ENCODE measurements at regions not wholly inside any gene's neighbourhood (a gene's known extent, or its start where the extent isn't known, plus 50 kb on each side); places are given as distances from the start of the nearest gene placed in this dataset.
"Not testable (repeated sequence)": the region's sequence is repeated elsewhere in the genome, so short reads cannot be mapped to it uniquely, and the experiment has no call there.

DNA sequence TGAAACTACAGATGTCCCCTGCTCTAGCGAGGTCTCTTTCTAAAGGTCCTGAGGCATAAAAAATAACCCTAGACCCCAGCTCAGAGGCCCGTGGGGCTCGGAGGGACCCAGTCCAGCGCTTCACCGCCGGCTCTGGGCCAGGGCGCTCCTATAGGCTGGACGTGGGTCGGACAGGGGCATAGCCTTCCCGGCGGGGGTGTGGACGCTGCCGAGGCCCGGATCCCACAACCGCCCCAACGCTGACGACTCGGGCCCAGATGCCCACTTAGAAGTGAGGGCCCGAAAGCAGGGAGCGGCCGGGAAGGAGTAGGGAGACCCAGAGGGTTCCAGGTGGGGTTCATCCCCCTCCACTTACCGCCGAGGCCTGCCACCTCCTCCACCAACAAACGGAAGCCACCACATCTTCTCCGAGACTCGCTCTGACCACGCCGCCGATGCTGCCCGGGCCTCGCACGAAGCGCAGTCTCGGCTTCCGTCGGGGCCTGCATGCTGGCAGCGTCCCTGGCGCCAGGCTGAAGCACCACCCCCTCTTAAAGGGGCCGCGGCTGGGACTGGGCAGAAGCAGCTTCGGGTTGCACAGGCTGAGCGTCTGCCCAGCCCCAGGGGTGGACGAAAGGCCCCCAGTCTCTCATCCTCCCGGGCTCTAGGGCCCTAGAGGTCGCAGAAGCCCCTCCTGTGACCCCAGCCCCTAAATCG lies 179.0 kb upstream of the TPTE start:
- not testable (repeated sequence) for H3K4me1 Mint-ChIP-seq; H2AFZ ChIP-seq; H3K27ac Mint-ChIP-seq; H3K27ac ChIP-seq (ENCODE audit: low read depth); H3K79me2 ChIP-seq (replicated peaks; ENCODE audit: insufficient read depth); H3K27me3 Mint-ChIP-seq (ENCODE audit: insufficient read depth, low read depth, poor library complexity); H3K4me2 ChIP-seq; H3F3A ChIP-seq (replicated peaks; ENCODE audit: low read depth); H3K27me3 ChIP-seq (ENCODE audit: insufficient read depth); H3K4me1 ChIP-seq (ENCODE audit: insufficient read depth); DNase-seq (ENCODE audit: low spot score); H4K20me1 ChIP-seq (replicated peaks; ENCODE audit: insufficient read depth); H3K4me3 ChIP-seq; H3K4me3 Mint-ChIP-seq; H3K9me2 ChIP-seq (ENCODE audit: insufficient read depth)
- peak; percentile 72 for ATAC-seq
- peaks cover 25% of the 10 kb centered on the region for H3K36me3 ChIP-seq (ENCODE audit: insufficient read depth)
- Mint-ChIP-seq H3K36me3 (ENCODE audit: low read depth) (peaks cover 66% of the 10 kb centered on the region), H3K9me3 (peaks cover 90% of the 10 kb centered on the region)

DNA sequence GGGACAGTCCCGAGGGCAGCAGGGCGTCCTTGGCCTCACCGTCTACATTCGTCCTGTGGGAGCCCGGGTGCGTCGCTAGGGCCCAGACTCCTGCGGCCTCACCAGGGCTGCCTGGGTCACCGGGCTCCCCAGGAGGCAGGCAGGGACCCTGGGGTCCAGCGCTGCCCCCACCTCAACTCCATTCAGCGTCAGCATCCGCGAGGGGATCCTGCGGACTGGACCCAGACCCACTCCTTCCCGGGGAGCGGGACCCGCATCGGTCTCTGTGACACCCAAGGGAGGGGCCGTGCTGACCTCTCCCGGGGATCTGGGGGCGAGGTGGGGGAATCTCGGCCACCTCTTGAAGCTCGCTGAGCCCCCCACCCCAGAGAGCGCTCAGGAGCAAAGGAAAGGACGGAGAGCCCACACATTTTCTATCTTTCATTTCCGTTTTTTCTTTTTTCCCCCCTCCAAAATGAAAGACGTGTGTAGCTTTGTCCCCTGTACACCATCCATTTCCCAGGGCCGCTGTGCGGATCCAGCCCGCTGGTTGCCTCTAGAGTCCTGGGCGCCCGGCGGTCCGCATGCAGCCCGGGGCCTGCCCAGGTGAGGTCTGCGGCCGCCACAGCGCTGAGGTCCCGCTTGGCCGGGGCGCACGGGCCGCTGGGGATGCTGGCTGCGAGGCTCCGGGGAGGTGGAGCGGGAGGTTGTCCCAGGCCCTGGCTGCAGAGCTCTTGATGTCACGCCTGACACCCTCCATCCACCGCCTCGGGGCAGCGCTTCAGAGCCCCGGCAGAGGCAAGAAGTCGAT lies 178.0 kb upstream of the TPTE start:
- H3K27me3 ChIP-seq (ENCODE audit: insufficient read depth), result not testable (repeated sequence)
- peaks cover 90% of the 10 kb centered on the region for H3K9me3 Mint-ChIP-seq

DNA sequence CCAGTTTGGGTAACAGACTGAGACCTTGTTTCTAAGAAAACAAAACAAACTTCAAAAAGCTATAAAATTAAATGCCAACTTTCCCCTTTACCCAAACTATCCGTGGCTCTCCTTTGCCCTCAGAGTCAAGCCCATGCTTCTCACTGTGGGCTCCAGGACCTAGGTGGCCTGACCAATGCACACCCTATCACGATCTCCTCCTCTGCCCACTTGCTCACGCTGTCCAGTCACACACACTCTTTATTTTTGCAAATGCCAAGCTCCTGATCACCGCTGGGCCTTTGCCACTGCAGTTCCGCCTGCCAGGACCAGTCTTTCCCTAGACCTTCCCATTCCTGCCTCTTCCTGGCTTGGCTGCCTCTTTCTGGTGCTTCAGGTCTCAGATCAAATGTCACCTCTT lies 177.1 kb upstream of the TPTE start:
- not testable (repeated sequence) for H4K20me1 ChIP-seq (replicated peaks; ENCODE audit: insufficient read depth); H3K27ac ChIP-seq (ENCODE audit: low read depth); ATAC-seq; H3K79me2 ChIP-seq (replicated peaks; ENCODE audit: insufficient read depth); H3K4me2 ChIP-seq; H3K4me1 Mint-ChIP-seq; H2AFZ ChIP-seq; DNase-seq (ENCODE audit: low spot score); H3K4me3 Mint-ChIP-seq; H3K4me3 ChIP-seq; H3K27me3 ChIP-seq (ENCODE audit: insufficient read depth); H3K27ac Mint-ChIP-seq; H3F3A ChIP-seq (replicated peaks; ENCODE audit: low read depth); H3K4me1 ChIP-seq (ENCODE audit: insufficient read depth); H3K9me2 ChIP-seq (ENCODE audit: insufficient read depth)
- Mint-ChIP-seq H3K36me3 (ENCODE audit: low read depth) (peaks cover 67% of the 10 kb centered on the region), H3K9me3 (peaks cover 90% of the 10 kb centered on the region), H3K27me3 (ENCODE audit: insufficient read depth, low read depth, poor library complexity) (peaks cover 14% of the 10 kb centered on the region)
- H3K36me3 ChIP-seq (ENCODE audit: insufficient read depth), result peaks cover 23% of the 10 kb centered on the region

More for the DNA sequence above, 178.0 kb upstream of the TPTE start:
- ATAC-seq; H3K79me2 ChIP-seq (replicated peaks; ENCODE audit: insufficient read depth); H3F3A ChIP-seq (replicated peaks; ENCODE audit: low read depth); H3K4me1 Mint-ChIP-seq; H3K4me2 ChIP-seq; H4K20me1 ChIP-seq (replicated peaks; ENCODE audit: insufficient read depth); H3K4me3 Mint-ChIP-seq; H3K27ac ChIP-seq (ENCODE audit: low read depth); H3K4me1 ChIP-seq (ENCODE audit: insufficient read depth); H2AFZ ChIP-seq; H3K9me2 ChIP-seq (ENCODE audit: insufficient read depth); H3K4me3 ChIP-seq; H3K27ac Mint-ChIP-seq; DNase-seq (ENCODE audit: low spot score): not testable (repeated sequence)
- H3K36me3 ChIP-seq (ENCODE audit: insufficient read depth), result peaks cover 23% of the 10 kb centered on the region
- Mint-ChIP-seq H3K27me3 (ENCODE audit: insufficient read depth, low read depth, poor library complexity) (peaks cover 14% of the 10 kb centered on the region), H3K36me3 (ENCODE audit: low read depth) (peaks cover 66% of the 10 kb centered on the region)

DNA sequence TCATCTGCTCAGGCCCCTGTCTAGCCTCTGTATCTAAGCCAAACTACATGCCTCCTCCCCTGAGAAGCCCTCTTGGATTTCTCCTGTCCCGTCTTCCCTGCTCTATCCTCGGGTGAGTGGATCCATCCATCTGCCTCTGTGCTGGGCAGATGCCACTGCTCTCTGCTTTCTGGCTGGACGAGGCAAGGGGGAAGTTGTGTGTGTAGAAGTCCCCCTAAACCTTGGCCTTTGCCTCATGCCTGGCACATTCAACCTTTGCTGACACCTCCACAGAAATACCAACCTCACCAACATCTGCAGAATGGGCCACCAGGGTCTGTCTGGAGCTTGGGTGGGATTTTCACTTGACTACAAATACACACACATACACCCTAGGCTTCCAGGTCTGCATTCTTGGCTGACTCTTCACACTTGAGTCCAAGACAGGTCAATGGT lies 176.2 kb upstream of the TPTE start:
- H2AFZ ChIP-seq; H3K4me1 ChIP-seq (ENCODE audit: insufficient read depth); H3F3A ChIP-seq (replicated peaks; ENCODE audit: low read depth); H3K4me3 Mint-ChIP-seq; H3K27me3 ChIP-seq (ENCODE audit: insufficient read depth); H4K20me1 ChIP-seq (replicated peaks; ENCODE audit: insufficient read depth); DNase-seq (ENCODE audit: low spot score); H3K4me3 ChIP-seq; H3K4me1 Mint-ChIP-seq; H3K4me2 ChIP-seq; ATAC-seq; H3K79me2 ChIP-seq (replicated peaks; ENCODE audit: insufficient read depth); H3K9me2 ChIP-seq (ENCODE audit: insufficient read depth); H3K27ac Mint-ChIP-seq; H3K27ac ChIP-seq (ENCODE audit: low read depth): not testable (repeated sequence)
- peaks cover 61% of the 10 kb centered on the region for H3K36me3 Mint-ChIP-seq (ENCODE audit: low read depth)
- H3K9me3 Mint-ChIP-seq, result peaks cover 89% of the 10 kb centered on the region
- peaks cover 23% of the 10 kb centered on the region for H3K36me3 ChIP-seq (ENCODE audit: insufficient read depth)
- peaks cover 14% of the 10 kb centered on the region for H3K27me3 Mint-ChIP-seq (ENCODE audit: insufficient read depth, low read depth, poor library complexity)

DNA sequence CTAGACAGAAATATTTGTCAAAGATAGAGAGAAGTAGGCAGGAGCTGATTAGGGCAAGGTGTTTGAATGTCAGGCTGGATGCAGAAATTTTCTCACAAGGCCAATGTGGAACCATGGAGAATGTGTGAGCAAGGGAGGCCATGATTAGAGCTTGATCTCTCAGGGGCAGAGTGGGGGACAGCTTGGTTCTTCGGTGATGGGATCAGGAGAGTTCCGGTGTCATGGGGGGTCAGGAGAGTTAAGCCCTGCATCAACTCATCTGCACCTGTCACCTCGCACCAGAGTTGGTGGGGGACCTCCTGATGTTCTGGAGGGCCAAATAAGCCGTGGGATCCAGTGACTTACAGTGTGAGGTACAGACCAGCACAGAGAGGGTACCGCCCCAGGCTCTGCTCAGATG lies 175.1 kb upstream of the TPTE start:
- H3K4me1 Mint-ChIP-seq; H3K4me1 ChIP-seq (ENCODE audit: insufficient read depth); H3K9me2 ChIP-seq (ENCODE audit: insufficient read depth); H3K4me3 Mint-ChIP-seq; H2AFZ ChIP-seq; H3K4me2 ChIP-seq; H3K79me2 ChIP-seq (replicated peaks; ENCODE audit: insufficient read depth); H4K20me1 ChIP-seq (replicated peaks; ENCODE audit: insufficient read depth); ATAC-seq; H3K27ac ChIP-seq (ENCODE audit: low read depth); H3F3A ChIP-seq (replicated peaks; ENCODE audit: low read depth); H3K27me3 ChIP-seq (ENCODE audit: insufficient read depth); H3K27ac Mint-ChIP-seq; DNase-seq (ENCODE audit: low spot score): not testable (repeated sequence)
- Mint-ChIP-seq H3K36me3 (ENCODE audit: low read depth) (peaks cover 61% of the 10 kb centered on the region), H3K9me3 (peaks cover 90% of the 10 kb centered on the region), H3K27me3 (ENCODE audit: insufficient read depth, low read depth, poor library complexity) (peaks cover 14% of the 10 kb centered on the region)
- Histone ChIP-seq H3K36me3 (ENCODE audit: insufficient read depth) (peaks cover 30% of the 10 kb centered on the region), H3K4me3 (peak overlapping the region; percentile 30; the same call in 1 of the 2 replicates)

DNA sequence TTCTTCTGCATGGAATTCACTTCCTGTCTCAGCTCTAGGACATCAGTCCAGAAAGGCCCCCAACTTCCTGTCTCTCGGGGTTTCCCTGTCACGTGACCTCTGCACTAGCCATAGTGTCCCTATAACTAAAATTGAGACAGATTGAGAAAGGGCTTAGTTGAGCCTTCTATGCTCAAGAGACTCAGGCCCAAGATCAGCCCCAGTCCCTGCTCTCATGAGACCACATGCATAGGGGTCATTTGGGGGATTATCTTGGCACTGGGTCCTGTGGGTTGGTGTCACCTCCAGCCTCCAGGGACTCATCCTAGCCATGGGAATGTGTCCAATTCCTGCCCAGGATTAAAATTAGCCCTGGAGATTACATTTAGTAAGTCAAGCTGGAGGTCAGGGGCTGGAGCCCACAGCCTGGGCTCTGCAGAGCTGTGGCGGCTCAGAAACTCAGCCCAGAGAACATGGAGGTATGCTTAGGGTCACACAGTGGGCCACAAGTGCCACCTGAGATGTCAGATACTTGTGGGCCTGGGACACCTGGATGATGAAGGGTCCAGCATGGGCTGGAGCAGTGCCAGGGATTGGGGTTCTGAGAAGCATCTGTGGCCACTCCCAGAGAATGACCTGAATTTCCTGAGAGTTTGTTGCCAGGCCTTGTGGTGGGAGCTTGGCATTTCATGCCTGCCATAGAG lies 174.3 kb upstream of the TPTE start:
- not testable (repeated sequence) for ATAC-seq; H3K4me1 Mint-ChIP-seq; H3K4me3 Mint-ChIP-seq; H3K4me2 ChIP-seq; H3K4me1 ChIP-seq (ENCODE audit: insufficient read depth); H3K27me3 ChIP-seq (ENCODE audit: insufficient read depth); DNase-seq (ENCODE audit: low spot score); H3K79me2 ChIP-seq (replicated peaks; ENCODE audit: insufficient read depth); H3K9me2 ChIP-seq (ENCODE audit: insufficient read depth); H2AFZ ChIP-seq; H4K20me1 ChIP-seq (replicated peaks; ENCODE audit: insufficient read depth); H3K27ac Mint-ChIP-seq; H3F3A ChIP-seq (replicated peaks; ENCODE audit: low read depth); H3K27ac ChIP-seq (ENCODE audit: low read depth)
- Mint-ChIP-seq H3K27me3 (ENCODE audit: insufficient read depth, low read depth, poor library complexity) (peaks cover 13% of the 10 kb centered on the region), H3K36me3 (ENCODE audit: low read depth) (peaks cover 61% of the 10 kb centered on the region), H3K9me3 (peaks cover 90% of the 10 kb centered on the region)
- peaks cover 38% of the 10 kb centered on the region for H3K36me3 ChIP-seq (ENCODE audit: insufficient read depth)
- H3K4me3 ChIP-seq, result peak overlapping the region; percentile 41
